HEK293 (cell line): ENCODE measurements at regions not wholly inside any gene's neighbourhood (a gene's known extent, or its start where the extent isn't known, plus 50 kb on each side); places are given as distances from the start of the nearest gene placed in this dataset.

Experiments used
- CTCF ChIP-seq: fragments of 450-650 bp; formaldehyde crosslinking; IDR thresholded peaks from 2 replicates; pipeline ENCODE4 v1.5.1; 2016; ENCODE audit warnings: missing biosample characterization, missing genetic modification characterization
- KLF8 ChIP-seq: fragments of 450-650 bp; formaldehyde crosslinking; IDR thresholded peaks from 2 replicates; pipeline ENCODE4 v1.5.1; 2016; ENCODE audit warnings: missing biosample characterization, missing genetic modification characterization
- SALL2 ChIP-seq: fragments of 450-650 bp; formaldehyde crosslinking; IDR thresholded peaks from 2 replicates; pipeline ENCODE4 v1.5.0; 2017; ENCODE audit warnings: missing biosample characterization, mild to moderate bottlenecking, missing genetic modification characterization, borderline replicate concordance
- SCRT1 ChIP-seq: fragments of 450-650 bp; formaldehyde crosslinking; IDR thresholded peaks from 2 replicates; pipeline ENCODE4 v1.5.1; 2016; ENCODE audit warnings: missing biosample characterization, missing genetic modification characterization, borderline replicate concordance
- TCF7L2 ChIP-seq: IDR thresholded peaks from 2 replicates; pipeline ENCODE4 v1.6.1; 2011; ENCODE audit warnings: low read depth, mild to moderate bottlenecking, inconsistent platforms, low read length, moderate library complexity, borderline replicate concordance
- ZNF138 ChIP-seq: fragments of 450-650 bp; formaldehyde crosslinking; IDR thresholded peaks from 2 replicates; pipeline ENCODE4 v1.5.1; 2016; ENCODE audit warnings: missing biosample characterization, missing genetic modification characterization, borderline replicate concordance
- ZNF26 ChIP-seq: fragments of 450-650 bp; formaldehyde crosslinking; IDR thresholded peaks from 2 replicates; pipeline ENCODE4 v1.5.1; 2016; ENCODE audit warnings: missing biosample characterization, missing genetic modification characterization
- ZNF747 ChIP-seq: fragments of 450-650 bp; formaldehyde crosslinking; IDR thresholded peaks from 2 replicates; pipeline ENCODE4 v1.5.1; 2016; ENCODE audit warnings: missing biosample characterization, missing genetic modification characterization

GRCh38 chr6:76694795-76695194 lies 622.3 kb upstream of the IMPG1 start:
- no peak for TF ChIP-seq TCF7L2
- no peak for TF ChIP-seq CTCF (tag by site-specific recombination)
- TF ChIP-seq KLF8 (tag by site-specific recombination), result no peak
- TF ChIP-seq SALL2 (tag by site-specific recombination), result no peak
- no peak for TF ChIP-seq ZNF26
- no peak for TF ChIP-seq ZNF747 (tag by site-specific recombination)
- TF ChIP-seq SCRT1 (tag by site-specific recombination), result no peak
- TF ChIP-seq ZNF138 (tag by site-specific recombination), result no peak
